NCI-H1105 (cell line): ENCODE measurements at regions not wholly inside any gene's neighbourhood (a gene's known extent, or its start where the extent isn't known, plus 50 kb on each side); places are given as distances from the start of the nearest gene placed in this dataset.

Experiments used
- DNase-seq: peaks from one replicate; lab custom pipeline; 2025; lab: John Stamatoyannopoulos, UW

GRCh38 chr1:221104596-221104995 lies 225.4 kb downstream of the HLX start:
- no peak for DNase-seq

DNA sequence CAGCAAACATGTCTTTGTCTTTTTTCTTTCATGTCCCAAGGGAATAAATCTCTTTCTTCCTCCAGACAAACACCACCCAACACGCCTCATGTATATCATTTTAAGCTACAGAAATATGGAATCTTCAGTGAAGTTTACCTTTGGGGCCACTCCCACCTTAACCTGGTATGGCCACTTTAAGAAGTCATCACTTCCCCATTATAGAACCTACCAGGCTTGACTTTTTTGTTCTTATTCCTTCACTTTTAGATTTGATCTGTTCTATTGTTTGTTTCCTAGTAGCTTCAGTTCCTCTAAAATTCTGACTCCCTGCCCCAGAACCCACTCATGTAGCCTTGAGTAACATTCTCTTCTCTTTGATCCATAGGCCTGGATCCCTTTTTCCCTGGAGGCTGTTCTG lies 226.3 kb downstream of the HLX start:
- no peak for DNase-seq

DNA sequence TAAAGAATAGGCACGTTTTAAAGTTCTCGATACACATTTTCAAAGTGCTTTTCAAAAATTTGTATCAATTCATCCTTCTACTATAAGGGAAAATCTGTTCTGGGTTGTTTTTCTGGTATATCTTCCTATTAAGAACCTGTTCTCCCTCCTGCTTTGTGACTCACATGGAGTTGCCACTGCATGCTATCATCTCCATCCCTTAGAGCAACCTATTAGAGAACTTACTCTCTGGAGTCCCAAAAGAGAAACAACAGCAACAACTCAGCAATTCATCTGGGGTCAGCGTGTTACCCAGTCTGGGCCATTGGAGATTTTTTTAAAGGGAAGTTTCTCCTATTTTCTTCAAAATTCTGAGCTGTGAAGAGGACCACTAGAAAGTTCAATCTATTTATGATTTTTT lies 227.4 kb downstream of the HLX start:
- DNase-seq, result no peak

- no peak for DNase-seq
Observed at GRCh38 chr1:221109930-221110329, 230.7 kb downstream of the HLX start.

- no peak for DNase-seq
Observed at GRCh38 chr1:221117133-221117532, 237.9 kb downstream of the HLX start.

- DNase-seq, result no peak
Observed at GRCh38 chr1:221117548-221117951, 238.3 kb downstream of the HLX start.

- no peak for DNase-seq
Observed at GRCh38 chr1:221118176-221118937, 239.1 kb downstream of the HLX start.

- no peak for DNase-seq
Observed at GRCh38 chr1:221118938-221119320, 239.7 kb downstream of the HLX start.

DNA sequence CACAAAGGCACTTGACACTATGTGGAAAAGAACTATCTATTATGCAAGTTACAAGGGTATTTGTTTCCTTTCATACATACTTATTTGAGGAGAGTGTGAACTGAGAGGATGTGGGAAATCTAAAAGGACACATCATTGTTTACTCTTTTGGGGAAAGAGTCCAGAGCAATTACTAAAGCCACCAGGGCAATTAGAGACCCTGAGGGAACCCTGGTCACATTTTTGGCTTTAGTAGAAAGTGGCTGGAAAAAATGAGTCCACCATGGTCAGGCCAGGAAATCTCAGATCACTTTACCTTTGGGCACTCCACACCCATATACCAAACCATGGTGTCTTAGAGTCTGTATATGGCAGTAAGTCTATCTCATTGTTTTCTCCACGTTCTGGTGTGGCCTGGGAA lies 243.3 kb downstream of the HLX start:
- no peak for DNase-seq

DNA sequence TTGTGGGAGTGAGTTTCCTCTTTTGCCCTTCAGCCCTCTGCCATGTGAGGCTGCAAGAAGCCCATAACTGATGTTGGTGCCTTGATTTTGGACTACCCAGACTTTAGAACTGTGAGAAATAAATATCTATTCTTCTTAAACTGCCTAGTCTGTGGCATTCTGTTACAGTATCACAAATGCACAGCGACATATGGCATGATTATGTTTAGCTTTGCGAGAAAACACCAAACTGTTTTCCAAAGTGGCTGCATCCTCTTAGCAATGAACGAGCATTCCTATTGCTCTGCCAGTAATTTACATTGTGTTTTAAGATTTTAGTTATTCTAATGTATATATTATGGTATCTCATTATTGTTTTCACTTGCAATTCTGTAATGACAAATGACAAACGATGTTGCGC lies 246.7 kb downstream of the HLX start:
- no peak for DNase-seq

GRCh38 chr1:221137666-221138065 lies 258.4 kb downstream of the HLX start:
- no peak for DNase-seq

- DNase-seq, result no peak
Observed at GRCh38 chr1:221138516-221138915, 259.3 kb downstream of the HLX start.

- DNase-seq, result no peak
Observed at GRCh38 chr1:221139991-221140390, 260.7 kb downstream of the HLX start.

GRCh38 chr1:221141096-221141495 lies 261.9 kb downstream of the HLX start:
- DNase-seq, result no peak

DNA sequence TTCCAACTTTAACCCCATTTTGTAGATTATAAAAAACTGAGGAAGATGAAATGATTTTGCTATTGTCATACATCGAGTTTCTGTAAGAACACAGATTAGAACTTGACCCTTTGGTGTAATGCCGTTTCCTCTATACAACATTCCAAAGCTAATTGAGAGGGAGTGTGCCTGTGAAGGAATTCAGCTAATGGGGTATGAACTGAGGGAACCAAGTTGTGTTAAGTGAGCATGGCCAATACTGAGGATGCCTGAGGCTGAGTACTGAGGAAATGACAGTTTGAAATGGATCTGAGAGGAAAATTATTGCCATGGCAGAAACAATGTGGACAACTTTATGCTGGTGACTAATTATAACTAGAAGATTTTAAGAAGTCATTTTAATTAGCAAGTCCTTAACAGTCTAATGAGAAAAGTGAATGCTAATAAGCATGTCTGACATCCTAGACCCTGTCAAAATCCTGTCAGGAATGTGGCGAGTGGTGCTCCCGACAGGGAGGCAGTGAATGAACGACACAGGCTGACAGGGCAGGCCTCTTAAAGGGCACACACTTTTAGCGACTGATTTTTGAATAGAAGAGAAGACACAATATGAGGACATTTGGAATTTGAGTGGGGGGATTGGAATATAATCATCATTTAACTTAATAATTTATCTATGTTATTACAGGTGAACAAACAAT lies 262.5 kb downstream of the HLX start:
- DNase-seq, result no peak

DNA sequence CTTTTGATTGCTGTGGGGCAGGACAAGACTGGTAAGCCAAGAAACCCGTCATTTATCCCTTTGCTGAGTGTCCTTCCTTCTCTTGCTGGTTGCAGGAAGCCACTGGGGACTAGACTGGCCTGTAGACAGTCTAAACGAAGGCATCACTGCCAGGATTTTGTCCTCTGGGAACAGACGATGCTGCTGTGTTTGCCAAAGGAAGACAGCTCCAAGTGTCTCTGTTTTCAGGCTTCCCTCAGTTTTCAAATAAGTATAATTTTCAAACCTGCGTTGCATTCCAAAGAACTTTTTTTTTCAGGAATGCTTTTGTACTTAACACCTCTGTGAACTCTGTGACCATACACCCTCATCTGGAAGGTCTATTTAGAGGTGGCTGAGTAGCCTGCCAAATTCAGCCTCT lies 269.4 kb downstream of the HLX start:
- no peak for DNase-seq

DNA sequence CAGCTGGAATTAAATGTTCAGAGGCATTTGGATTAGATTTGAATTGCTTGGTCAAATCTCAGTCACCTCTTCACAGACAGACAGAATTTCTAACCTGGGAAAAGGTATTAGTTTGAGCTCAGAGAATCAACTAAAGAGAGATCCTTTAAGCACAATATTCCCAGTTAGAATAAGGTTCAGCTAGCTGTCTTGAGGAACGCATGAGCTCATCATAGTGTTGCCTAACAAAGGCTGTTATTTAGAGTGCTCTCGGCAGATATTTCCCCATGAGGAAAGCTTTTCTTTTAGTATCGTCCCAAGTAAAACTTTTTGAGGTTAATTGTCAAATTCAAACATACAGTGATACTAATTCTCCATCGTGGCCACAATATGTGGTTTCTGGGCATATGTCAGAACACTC lies 269.9 kb downstream of the HLX start:
- no peak for DNase-seq

DNA sequence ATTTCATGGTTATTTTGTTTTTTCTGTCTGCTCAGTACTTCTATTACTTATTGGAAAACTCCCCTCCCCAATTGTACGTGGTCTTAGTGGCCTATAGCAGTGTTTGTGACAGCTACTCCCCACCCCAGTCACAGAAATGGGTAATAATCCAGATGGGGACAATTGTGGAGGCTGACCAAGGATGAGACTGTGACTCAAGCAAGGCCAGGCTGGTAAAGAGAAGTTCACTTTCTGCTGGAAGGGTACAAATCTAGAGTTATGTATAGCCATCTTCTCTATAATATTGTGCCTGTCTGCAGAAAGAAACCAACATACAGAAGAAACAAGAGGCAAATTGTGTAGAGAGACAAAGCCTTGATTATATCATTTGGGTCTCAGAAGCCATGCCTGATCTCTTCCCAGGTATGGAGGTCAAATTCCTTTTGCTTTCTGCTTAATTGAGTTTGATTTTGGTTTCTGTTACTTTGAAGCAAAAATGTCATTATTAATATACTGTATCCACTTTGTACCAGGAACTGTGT lies 270.4 kb downstream of the HLX start:
- no peak for DNase-seq

DNA sequence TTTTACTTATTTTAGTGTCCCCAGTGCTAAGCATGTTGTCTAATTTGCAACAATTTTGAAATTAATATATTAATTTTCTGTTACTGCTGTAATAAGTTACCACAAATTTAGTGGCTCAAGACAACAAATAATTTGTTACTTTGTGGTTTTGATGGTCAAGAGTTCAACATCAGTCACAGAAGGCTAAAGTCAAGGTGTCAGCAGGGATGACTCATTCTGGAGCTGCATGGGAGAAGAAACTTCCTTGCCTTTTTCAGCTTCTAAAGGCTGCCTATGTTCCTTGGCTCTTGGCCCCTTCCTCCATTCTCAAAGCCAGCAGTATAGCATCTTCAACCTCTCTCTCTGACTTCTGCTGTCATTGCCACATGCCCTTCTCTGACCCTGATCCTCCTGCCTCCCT lies 271.8 kb downstream of the HLX start:
- no peak for DNase-seq

GRCh38 chr1:221154932-221155331 lies 275.7 kb downstream of the HLX start:
- DNase-seq, result no peak

DNA sequence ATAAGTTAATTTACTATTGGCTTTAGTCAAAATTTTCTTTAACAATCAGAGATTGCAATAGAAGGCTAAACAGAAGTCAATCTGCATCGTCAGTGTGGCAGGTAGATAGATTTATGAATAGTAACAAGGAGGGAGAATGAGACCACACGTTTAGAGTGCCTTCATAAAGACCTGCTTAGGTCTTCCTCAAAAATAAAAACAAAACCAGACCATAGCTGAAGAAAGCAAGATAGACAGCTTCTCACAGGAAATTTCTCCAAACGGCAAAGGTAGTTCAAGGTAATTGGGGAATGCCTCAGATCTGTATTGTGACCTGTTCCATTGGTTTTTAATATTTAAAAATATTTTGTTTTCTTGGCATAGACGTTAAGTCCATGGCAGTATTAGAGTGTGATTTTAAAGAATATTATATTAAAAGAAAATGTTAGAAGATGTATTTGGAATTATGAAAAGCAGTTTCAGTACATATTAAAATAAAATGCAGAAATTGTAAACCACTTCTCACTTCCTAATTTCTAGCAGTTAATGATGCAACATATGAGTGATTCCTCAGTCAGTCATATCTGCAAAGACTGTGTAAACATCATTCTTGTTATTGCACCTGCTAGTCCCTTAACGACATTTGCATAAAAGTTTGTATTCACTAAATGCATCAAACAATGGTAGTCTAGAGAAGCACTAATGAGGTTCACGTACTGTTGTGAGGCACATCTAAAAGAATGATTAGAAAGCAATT lies 278.0 kb downstream of the HLX start:
- peak; percentile 46 for DNase-seq

DNA sequence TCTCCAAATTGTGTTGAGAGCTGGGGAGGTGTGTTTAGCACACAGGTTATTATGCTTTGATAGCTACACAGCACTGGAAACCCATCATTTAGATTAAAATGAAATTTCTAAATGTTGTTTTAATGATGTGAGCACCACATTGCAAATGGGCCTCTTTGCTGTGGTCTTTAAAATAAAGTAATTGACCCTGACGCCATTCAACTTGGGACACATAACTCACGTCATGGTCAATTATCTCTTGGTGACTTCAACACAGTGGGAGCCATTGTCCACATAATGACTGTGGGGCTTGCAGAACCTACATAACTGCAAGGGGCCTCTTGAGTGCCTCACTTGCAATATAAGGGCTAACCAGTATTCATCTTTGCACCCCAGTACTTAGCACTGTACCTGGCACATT lies 280.4 kb downstream of the HLX start:
- no peak for DNase-seq

GRCh38 chr1:221161571-221162041 lies 282.4 kb downstream of the HLX start:
- DNase-seq, result no peak
